Ovary (tissue), 7 donors: ENCODE measurements at regions not wholly inside any gene's neighbourhood (a gene's known extent, or its start where the extent isn't known, plus 50 kb on each side); places are given as distances from the start of the nearest gene placed in this dataset.

Experiments used
- DNase-seq, 5 donors: peaks; one replicate each; pipeline ENCODE4 v3.0.0-alpha.2; 2019 to 2020
- H3K27ac ChIP-seq, 2 donors: fragments of 200-600 bp; one replicate each; pipeline versions ENCODE4 v1.5.1 to v1.8.0; 2019 to 2022
- H3K27me3 ChIP-seq: fragments of 200-600 bp; one replicate; pipeline ENCODE4 v1.8.0; 2022
- H3K36me3 ChIP-seq: fragments of 200-600 bp; sonication (generic); one replicate; pipeline ENCODE4 v1.5.1; 2019
- H3K4me1 ChIP-seq: one replicate; pipeline ENCODE4 v1.8.1; 2013; ENCODE audit warnings: mild to moderate bottlenecking, moderate library complexity; ENCODE audit not compliant: insufficient read depth
- H3K4me3 ChIP-seq: fragments of 200-600 bp; sonication (generic); one replicate; pipeline ENCODE4 v1.5.1; 2017
- H3K9me3 ChIP-seq, 2 donors: fragments of 200-600 bp in 1 of 2; sonication (generic) in 1 of 2; one replicate each; pipeline versions ENCODE4 v1.5.1 to v1.8.1; 2013 to 2019; ENCODE audit warnings: mild to moderate bottlenecking in 1 of 2, moderate library complexity in 1 of 2
- CTCF ChIP-seq, 3 donors: fragments of 450-650 bp in 2 of 3; fragments of 200-600 bp in 1 of 3; IDR thresholded peaks; one replicate each; pipeline versions ENCODE4 v1.5.1 to v1.8.0; 2016 to 2022; ENCODE audit warnings: antibody characterized with exemption in 3 of 3, mild to moderate bottlenecking in 1 of 3
- EP300 ChIP-seq: sonication (generic); formaldehyde crosslinking; IDR thresholded peaks from one replicate; pipeline ENCODE4 v1.6.1; 2017; ENCODE audit warnings: antibody characterized with exemption
- POLR2A ChIP-seq: fragments of 450-650 bp; IDR thresholded peaks from one replicate; pipeline ENCODE4 v1.6.1; 2017; ENCODE audit warnings: antibody characterized with exemption, mild to moderate bottlenecking, moderate library complexity
- WGBS, 3 donors: extraction: QIAGEN DNeasy Blood & Tissue Kit in 1 of 3; methylation state at CpG; one replicate each; pipeline versions ENCODE4 v1.1.5 to v1.1.7; 2013 to 2017; 5-methylcytosine and 5-hydroxymethylcytosine counted together
- intact Hi-C, 4 donors: fragments of 100-400 bp; cut with DNase I; formaldehyde crosslinking; loops; one replicate each; pipeline versions ENCODE4 v1.11.0 to v1.15.1; 2022 to 2023
- donor health status: DM: no; HTN: no; CAD: no; lungs with moderate emphysema.
- donor health status: DM: no; HTN: no; CAD: no.
- donor health status: Bipolar disorder and iron deficiency.
- donor health status: DM: no; HTN: no; CAD: no.
- donor health status: DM: yes; HTN: yes; CAD: no.

GRCh38 chr5:62686692-62687091, 108.1 kb downstream of the LRRC70 start:
- Histone ChIP-seq H3K4me1 (peaks cover 7% of the 10 kb centered on the region), H3K9me3 (no peaks in the 10 kb centered on the region), H3K36me3 (no peaks in the 10 kb centered on the region), H3K27me3 (no peaks in the 10 kb centered on the region), H3K27ac (no peak overlapping the region), H3K4me3 (no peak overlapping the region)
- TF ChIP-seq POLR2A (no peak), CTCF (IDR thresholded peaks at IDR 0.05) (no peak), EP300 (no peak)
- DNase-seq = no peak
- intact Hi-C loops = no loop called here
- WGBS, 3 donors = 97 to 100% (median 100%) methylated on average over 1 of the region's 1 CpG

DNA sequence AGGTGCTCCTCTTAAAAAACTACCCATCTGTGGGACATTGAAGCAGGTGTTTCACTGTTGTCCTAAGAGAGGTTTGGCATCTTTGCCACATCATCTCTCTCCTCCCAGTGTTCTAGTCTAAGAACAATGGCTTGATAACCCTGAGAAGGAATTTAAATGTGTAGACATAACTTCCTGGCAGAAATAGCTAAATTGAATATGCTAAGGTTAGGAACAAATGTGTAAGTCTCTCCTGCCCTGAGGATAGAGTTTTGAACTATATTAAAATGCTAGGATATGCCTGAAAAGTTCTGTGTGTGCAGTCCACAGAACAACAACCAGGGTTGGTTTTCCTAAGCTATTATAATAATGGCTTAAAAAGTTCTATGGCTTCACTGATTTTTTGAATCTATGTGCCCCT, 106.6 kb downstream of the LRRC70 start:
- H3K27ac ChIP-seq = no peak overlapping the region
- H3K4me1 ChIP-seq = peaks cover 6% of the 10 kb centered on the region
- no peak for DNase-seq
- H3K4me3 ChIP-seq = no peak overlapping the region
- TF ChIP-seq POLR2A (no peak), EP300 (no peak), CTCF (IDR thresholded peaks at IDR 0.05) (no peak)
- no peaks in the 10 kb centered on the region for H3K9me3 ChIP-seq
- no peaks in the 10 kb centered on the region for H3K36me3 ChIP-seq
- H3K27me3 ChIP-seq = no peaks in the 10 kb centered on the region
- intact Hi-C loops = no loop called here

DNA sequence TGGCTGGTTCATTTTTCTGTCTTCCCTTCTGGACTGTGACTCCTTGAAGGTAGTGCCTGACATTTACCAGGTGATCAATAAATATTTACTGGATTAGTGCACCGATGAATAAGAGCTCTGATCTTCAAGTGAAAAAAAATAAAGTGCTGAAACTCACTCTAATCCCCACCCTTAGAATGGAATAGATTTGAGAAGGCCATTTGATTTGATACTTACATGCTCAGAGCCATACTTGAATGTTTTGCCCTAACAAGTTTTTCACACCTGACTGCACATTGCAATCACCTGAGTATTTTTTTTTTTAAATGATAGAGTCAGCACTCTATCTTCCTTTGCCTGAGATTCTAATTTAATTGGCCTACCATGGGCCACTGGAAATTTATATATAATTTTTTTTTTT, 105.7 kb downstream of the LRRC70 start:
- no peak for DNase-seq
- WGBS, 3 donors = 93 to 100% (median 93%) methylated on average over 1 of the region's 1 CpG
- Histone ChIP-seq H3K27me3 (no peaks in the 10 kb centered on the region), H3K4me1 (peaks cover 3% of the 10 kb centered on the region), H3K27ac (no peak overlapping the region), H3K36me3 (no peaks in the 10 kb centered on the region), H3K4me3 (no peak overlapping the region), H3K9me3 (no peaks in the 10 kb centered on the region)
- intact Hi-C loops = no loop called here
- TF ChIP-seq EP300 (no peak), CTCF (IDR thresholded peaks at IDR 0.05) (no peak), POLR2A (no peak)

DNA sequence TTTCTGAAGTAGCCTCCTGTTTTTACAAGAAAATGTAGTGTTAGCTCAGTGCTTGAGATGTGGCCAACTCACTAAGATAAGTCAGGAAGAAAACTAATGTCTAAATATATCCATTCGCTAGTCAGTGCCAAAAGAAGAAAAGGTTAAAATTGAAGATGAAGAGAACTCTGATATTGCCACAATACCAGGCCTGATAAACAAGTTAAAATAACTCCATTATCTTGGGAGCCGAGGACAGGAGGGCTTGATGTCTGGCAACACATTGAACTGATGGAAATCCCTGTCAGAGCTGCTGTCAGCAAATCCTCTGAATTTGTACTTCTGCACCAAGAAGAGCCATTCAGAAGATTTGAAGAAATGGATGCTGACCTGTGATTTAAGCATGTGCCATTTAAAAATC, 103.4 kb downstream of the LRRC70 start:
- Histone ChIP-seq H3K4me3 (no peak overlapping the region), H3K36me3 (no peaks in the 10 kb centered on the region), H3K27me3 (no peaks in the 10 kb centered on the region), H3K27ac (no peak overlapping the region), H3K4me1 (peaks cover 2% of the 10 kb centered on the region), H3K9me3 (no peaks in the 10 kb centered on the region)
- no peak for TF ChIP-seq EP300
- TF ChIP-seq POLR2A = no peak
- no peak for TF ChIP-seq CTCF (IDR thresholded peaks at IDR 0.05)
- DNase-seq = no peak
- intact Hi-C loops = no loop called here
- WGBS, 3 donors = 15 to 27% (median 17%) methylated on average over 2 of the region's 2 CpGs
